ENCODE measurements at regions not wholly inside any gene's neighbourhood (a gene's known extent, or its start where the extent isn't known, plus 50 kb on each side); places are given as distances from the start of the nearest gene placed in this dataset.

GRCh38 chr20:12702312-12702711, 306.5 kb upstream of the SPTLC3 start:
- no peak for DNase-seq (ENCODE audit: extremely low read depth, insufficient read length)
- no peaks in the 10 kb centered on the region for H3K27me3 ChIP-seq (replicated peaks; ENCODE audit: control insufficient read depth, insufficient read depth, low read length)
- H3K36me3 ChIP-seq (ENCODE audit: control insufficient read depth, insufficient read depth, low read length): no peaks in the 10 kb centered on the region
- no peak overlapping the region for H3K4me3 ChIP-seq (replicated peaks; ENCODE audit: low read depth, low read length)
- no peak for TF ChIP-seq CTCF (IDR thresholded peaks at IDR 0.05; ENCODE audit: insufficient read depth, low read length, poor library complexity, severe bottlenecking)

- Histone ChIP-seq H3K36me3 (ENCODE audit: control insufficient read depth, insufficient read depth, low read length) (no peaks in the 10 kb centered on the region), H3K4me3 (replicated peaks; ENCODE audit: low read depth, low read length) (no peak overlapping the region), H3K27me3 (replicated peaks; ENCODE audit: control insufficient read depth, insufficient read depth, low read length) (no peaks in the 10 kb centered on the region)
- TF ChIP-seq CTCF (IDR thresholded peaks at IDR 0.05; ENCODE audit: insufficient read depth, low read length, poor library complexity, severe bottlenecking): no peak
- DNase-seq (ENCODE audit: extremely low read depth, insufficient read length): no peak
Measured at GRCh38 chr20:12715371-12715770, 293.4 kb upstream of the SPTLC3 start.

GRCh38 chr20:12715991-12716680, 292.6 kb upstream of the SPTLC3 start:
- H3K27me3 ChIP-seq (replicated peaks; ENCODE audit: control insufficient read depth, insufficient read depth, low read length): no peaks in the 10 kb centered on the region
- H3K36me3 ChIP-seq (ENCODE audit: control insufficient read depth, insufficient read depth, low read length): no peaks in the 10 kb centered on the region
- no peak for TF ChIP-seq CTCF (IDR thresholded peaks at IDR 0.05; ENCODE audit: insufficient read depth, low read length, poor library complexity, severe bottlenecking)
- DNase-seq (ENCODE audit: extremely low read depth, insufficient read length): no peak
- H3K4me3 ChIP-seq (replicated peaks; ENCODE audit: low read depth, low read length): no peak overlapping the region

- H3K27me3 ChIP-seq (replicated peaks; ENCODE audit: control insufficient read depth, insufficient read depth, low read length): no peaks in the 10 kb centered on the region
- H3K4me3 ChIP-seq (replicated peaks; ENCODE audit: low read depth, low read length): no peak overlapping the region
- no peak for DNase-seq (ENCODE audit: extremely low read depth, insufficient read length)
- H3K36me3 ChIP-seq (ENCODE audit: control insufficient read depth, insufficient read depth, low read length): no peaks in the 10 kb centered on the region
- TF ChIP-seq CTCF (IDR thresholded peaks at IDR 0.05; ENCODE audit: insufficient read depth, low read length, poor library complexity, severe bottlenecking): no peak
Measured at GRCh38 chr20:12717061-12717460, 291.7 kb upstream of the SPTLC3 start.

GRCh38 chr20:12718619-12719018, 290.2 kb upstream of the SPTLC3 start:
- no peak for DNase-seq (ENCODE audit: extremely low read depth, insufficient read length)
- Histone ChIP-seq H3K4me3 (replicated peaks; ENCODE audit: low read depth, low read length) (no peak overlapping the region), H3K36me3 (ENCODE audit: control insufficient read depth, insufficient read depth, low read length) (no peaks in the 10 kb centered on the region), H3K27me3 (replicated peaks; ENCODE audit: control insufficient read depth, insufficient read depth, low read length) (no peaks in the 10 kb centered on the region)
- TF ChIP-seq CTCF (IDR thresholded peaks at IDR 0.05; ENCODE audit: insufficient read depth, low read length, poor library complexity, severe bottlenecking): no peak

- DNase-seq (ENCODE audit: extremely low read depth, insufficient read length): no peak
- TF ChIP-seq CTCF (IDR thresholded peaks at IDR 0.05; ENCODE audit: insufficient read depth, low read length, poor library complexity, severe bottlenecking): no peak
- Histone ChIP-seq H3K27me3 (replicated peaks; ENCODE audit: control insufficient read depth, insufficient read depth, low read length) (no peaks in the 10 kb centered on the region), H3K4me3 (replicated peaks; ENCODE audit: low read depth, low read length) (no peak overlapping the region), H3K36me3 (ENCODE audit: control insufficient read depth, insufficient read depth, low read length) (no peaks in the 10 kb centered on the region)
Measured at GRCh38 chr20:12721636-12722035, 287.1 kb upstream of the SPTLC3 start.

Measured in GM06990 (cell line).